Subcutaneous abdominal adipose tissue (tissue), 5 donors: ENCODE measurements at regions not wholly inside any gene's neighbourhood (a gene's known extent, or its start where the extent isn't known, plus 50 kb on each side); places are given as distances from the start of the nearest gene placed in this dataset.

Experiments
- H3K27ac ChIP-seq: one replicate; pipeline ENCODE4 v1.7.0; 2013; ENCODE audit warnings: low read depth, mild to moderate bottlenecking, inconsistent platforms, low read length, moderate library complexity
- H3K27me3 ChIP-seq, 5 donors: one replicate each; pipeline ENCODE4 v1.7.0; 2013; ENCODE audit warnings: low read length in 5 of 5, inconsistent platforms in 1 of 5; ENCODE audit not compliant: control insufficient read depth in 5 of 5, insufficient read depth in 4 of 5
- H3K36me3 ChIP-seq, 5 donors: one replicate each; pipeline ENCODE4 v1.7.0; 2013; ENCODE audit warnings: low read length in 5 of 5; ENCODE audit not compliant: control insufficient read depth in 5 of 5, insufficient read depth in 5 of 5
- H3K4me1 ChIP-seq, 5 donors: one replicate each; pipeline ENCODE4 v1.7.0; 2013; ENCODE audit warnings: low read length in 5 of 5, mild to moderate bottlenecking in 3 of 5, moderate library complexity in 1 of 5; ENCODE audit not compliant: control insufficient read depth in 5 of 5, insufficient read depth in 5 of 5
- H3K4me3 ChIP-seq, 5 donors: one replicate each; pipeline ENCODE4 v1.7.0; 2013; ENCODE audit warnings: low read length in 5 of 5, low read depth in 1 of 5
- H3K9ac ChIP-seq, 5 donors: one replicate each; pipeline ENCODE4 v1.7.0; 2013; ENCODE audit warnings: low read length in 5 of 5, mild to moderate bottlenecking in 4 of 5, moderate library complexity in 3 of 5
- H3K9me3 ChIP-seq, 5 donors: one replicate each; pipeline ENCODE4 v1.7.0; 2013; ENCODE audit warnings: low read length in 5 of 5; ENCODE audit not compliant: control insufficient read depth in 5 of 5
- donor health status: healthy.
- donor health status: healthy.
- donor health status: healthy.
- donor health status: healthy.
- donor health status: healthy.

DNA sequence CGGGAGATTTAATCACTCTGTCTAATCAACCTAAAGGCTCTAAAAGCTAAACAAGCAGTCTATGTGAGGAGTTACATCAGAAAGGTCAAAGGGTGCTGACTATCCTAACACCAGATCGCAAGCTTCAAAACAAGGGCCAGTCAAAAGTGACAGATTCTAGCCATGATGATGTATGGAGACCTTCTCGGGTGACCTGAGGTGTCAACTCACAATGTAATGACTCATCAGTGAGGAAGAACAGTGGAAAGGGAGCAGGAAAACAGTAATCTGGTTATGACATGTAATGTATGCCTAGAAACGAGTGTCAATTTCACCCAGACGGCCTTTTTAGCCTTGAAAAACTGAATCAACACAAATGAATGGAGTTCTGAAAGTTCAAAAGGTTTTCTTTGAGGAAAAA, 375.3 kb downstream of the IDS start:
- no peaks in the 10 kb centered on the region for H3K9me3 ChIP-seq
- H3K4me1 ChIP-seq, result no peaks in the 10 kb centered on the region
- no peaks in the 10 kb centered on the region for H3K36me3 ChIP-seq
- H3K27ac ChIP-seq, result no peak overlapping the region
- H3K27me3 ChIP-seq, result no peaks in the 10 kb centered on the region
- no peak overlapping the region for H3K9ac ChIP-seq
- no peak overlapping the region for H3K4me3 ChIP-seq

DNA sequence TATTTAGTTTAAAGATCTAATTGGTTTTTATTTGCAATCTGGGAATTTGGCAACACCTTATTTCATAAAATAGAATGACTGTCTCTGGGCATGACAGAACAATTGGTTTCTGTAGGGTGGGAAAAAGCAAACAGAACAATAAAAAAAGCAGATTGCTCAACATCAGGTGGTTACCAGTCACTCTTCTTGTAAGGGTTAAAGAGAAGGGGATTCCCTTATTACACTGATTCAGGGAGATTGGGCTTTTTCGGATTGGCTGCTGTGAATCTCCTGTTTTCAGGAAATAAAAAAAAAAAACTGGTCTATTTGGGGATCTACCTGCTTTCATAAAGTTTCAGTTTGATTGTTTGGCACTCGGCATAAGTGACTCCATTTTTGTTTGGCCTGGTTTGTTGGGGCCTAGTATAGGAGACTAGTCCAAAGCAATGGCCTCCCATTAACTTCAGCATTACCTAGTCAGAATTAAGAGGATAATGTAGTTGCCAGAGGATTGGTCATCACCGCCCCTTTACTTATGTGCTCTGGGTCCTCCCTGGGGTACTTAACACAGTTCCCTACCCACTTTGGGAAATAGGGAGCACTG, 380.5 kb downstream of the IDS start:
- no peaks in the 10 kb centered on the region for H3K9me3 ChIP-seq
- H3K27ac ChIP-seq, result no peak overlapping the region
- H3K9ac ChIP-seq, result no peak overlapping the region
- no peaks in the 10 kb centered on the region for H3K4me1 ChIP-seq
- H3K27me3 ChIP-seq, result peaks cover 0 to 8% (median 0%) of the 10 kb centered on the region in 5 donors
- H3K4me3 ChIP-seq, result no peak overlapping the region
- H3K36me3 ChIP-seq, result no peaks in the 10 kb centered on the region

DNA sequence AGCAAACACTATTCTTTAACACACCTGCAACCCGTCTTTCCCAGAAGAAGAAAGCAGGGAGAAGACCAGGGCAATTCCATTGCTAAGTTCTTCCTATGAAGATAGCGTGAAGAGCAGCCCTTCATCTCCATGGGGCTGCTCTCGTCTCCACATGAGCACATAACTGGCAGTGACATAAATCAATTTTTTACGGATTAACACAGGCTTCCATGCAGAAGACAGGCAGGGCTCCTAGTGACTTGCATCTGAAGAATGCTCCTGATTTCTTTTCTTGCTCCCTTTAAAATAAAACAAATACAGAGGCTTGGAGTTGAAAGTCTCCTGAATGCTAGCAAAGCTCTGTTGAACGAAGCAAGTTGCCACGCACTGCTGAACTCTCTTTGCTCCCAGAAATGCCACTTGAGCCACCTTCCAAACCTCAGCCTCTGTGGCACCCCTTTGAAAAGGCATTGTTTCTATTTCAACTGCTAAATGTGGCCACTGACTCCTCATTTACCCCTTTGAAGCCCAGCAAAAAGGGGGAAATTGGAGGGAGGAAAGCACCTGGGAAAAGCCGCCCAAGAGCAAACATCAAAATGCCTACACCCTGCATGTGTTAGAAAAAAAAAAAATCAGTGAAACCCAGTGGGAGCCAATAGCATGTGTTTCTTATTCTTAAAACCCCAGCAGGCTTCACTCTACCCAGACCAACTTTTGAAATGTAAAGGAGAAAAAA, 383.7 kb downstream of the IDS start:
- H3K4me3 ChIP-seq, result no peak overlapping the region
- peaks cover 0 to 8% (median 0%) of the 10 kb centered on the region in 5 donors for H3K27me3 ChIP-seq
- H3K9ac ChIP-seq, result no peak overlapping the region
- H3K27ac ChIP-seq, result no peak overlapping the region
- no peaks in the 10 kb centered on the region for H3K36me3 ChIP-seq
- no peaks in the 10 kb centered on the region for H3K4me1 ChIP-seq
- H3K9me3 ChIP-seq, result no peaks in the 10 kb centered on the region

DNA sequence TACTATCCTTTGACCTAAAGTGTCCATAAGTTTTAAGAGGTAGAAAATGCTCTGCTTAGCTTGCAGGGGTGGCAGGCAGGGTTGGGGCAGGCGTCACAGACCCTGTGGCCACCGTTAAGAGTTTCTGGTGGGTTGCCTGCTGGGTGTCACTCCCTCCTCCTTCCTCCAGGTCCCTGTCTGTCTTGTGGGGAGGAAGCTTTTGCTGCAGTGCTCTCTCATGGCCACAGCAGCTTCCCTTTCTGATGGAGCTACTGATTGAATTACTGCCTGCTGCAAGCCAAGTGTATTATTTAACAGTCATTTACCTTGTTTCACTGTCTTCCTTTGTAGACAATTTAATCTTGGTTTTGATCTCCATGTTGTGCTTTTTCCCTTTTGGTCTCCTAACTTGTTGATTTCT, 384.6 kb downstream of the IDS start:
- Histone ChIP-seq H3K36me3 (no peaks in the 10 kb centered on the region), H3K27me3 (peaks cover 0 to 8% (median 0%) of the 10 kb centered on the region in 5 donors), H3K9ac (no peak overlapping the region), H3K27ac (no peak overlapping the region), H3K4me3 (no peak overlapping the region), H3K4me1 (no peaks in the 10 kb centered on the region), H3K9me3 (no peaks in the 10 kb centered on the region)

DNA sequence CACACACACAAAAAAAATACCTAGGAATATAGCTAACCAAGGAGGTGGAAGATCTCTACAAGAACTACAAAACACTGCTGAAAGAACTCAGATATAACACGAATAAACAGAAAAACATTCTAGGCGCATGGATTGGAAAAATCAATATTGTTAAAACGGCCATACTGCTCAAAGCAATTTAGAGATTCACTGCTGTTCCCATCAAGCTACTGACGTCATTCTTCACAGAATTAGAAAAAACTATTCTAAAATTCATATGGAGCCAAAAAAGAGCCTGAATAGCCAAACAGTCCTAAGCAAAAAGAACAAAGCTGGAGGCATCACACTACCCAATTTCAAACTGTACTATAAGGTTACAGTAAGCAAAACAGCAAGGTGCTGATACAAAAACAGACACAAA, 390.2 kb downstream of the IDS start:
- Histone ChIP-seq H3K4me1 (no peaks in the 10 kb centered on the region), H3K4me3 (no peak overlapping the region), H3K9me3 (peaks cover 0 to 4% (median under 1%) of the 10 kb centered on the region in 5 donors), H3K36me3 (no peaks in the 10 kb centered on the region), H3K9ac (no peak overlapping the region), H3K27ac (no peak overlapping the region), H3K27me3 (no peaks in the 10 kb centered on the region)

DNA sequence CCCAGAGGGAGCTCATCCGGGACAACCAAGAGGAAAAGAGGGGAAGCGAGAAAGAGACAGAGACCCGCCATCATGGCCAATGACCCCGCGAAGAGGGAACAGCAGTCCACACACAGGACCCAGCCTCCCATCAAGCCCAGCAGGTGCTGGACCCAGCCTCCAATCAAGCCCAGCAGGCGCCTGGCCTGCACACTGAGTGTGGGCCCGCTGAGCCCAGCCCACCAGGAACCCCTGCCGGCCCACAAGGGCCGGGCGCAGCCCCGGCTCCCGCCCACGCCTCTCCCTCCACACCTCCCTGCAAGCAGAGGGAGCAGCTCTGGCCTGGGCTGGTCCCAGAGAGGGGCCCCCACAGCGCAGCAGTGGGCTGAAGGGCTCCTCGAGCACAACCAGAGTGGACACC, 391.1 kb downstream of the IDS start:
- Histone ChIP-seq H3K9me3 (peaks cover 0 to 7% (median 4%) of the 10 kb centered on the region in 5 donors), H3K4me3 (no peak overlapping the region), H3K27me3 (no peaks in the 10 kb centered on the region), H3K36me3 (no peaks in the 10 kb centered on the region), H3K4me1 (no peaks in the 10 kb centered on the region), H3K9ac (no peak overlapping the region), H3K27ac (no peak overlapping the region)

DNA sequence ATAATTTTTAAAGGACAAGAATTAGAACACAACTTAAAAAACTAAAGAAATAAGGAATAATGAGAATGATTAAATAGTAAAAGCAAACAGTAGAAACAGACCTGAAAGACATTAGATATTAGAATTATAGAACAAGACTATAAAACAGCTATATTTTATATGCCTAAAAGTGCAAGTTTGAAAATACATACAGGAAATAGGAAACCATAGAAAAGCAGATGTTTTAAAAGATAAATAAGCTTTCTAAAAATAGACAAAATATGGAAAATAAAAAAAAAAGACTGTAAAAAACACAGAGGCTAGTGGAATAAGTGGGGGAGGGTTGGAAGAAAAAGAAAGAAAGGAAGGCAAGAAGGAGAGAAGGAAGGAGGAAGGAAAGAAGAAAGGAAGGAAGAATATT, 407.3 kb downstream of the IDS start:
- Histone ChIP-seq H3K27ac (no peak overlapping the region), H3K27me3 (no peaks in the 10 kb centered on the region), H3K9ac (no peak overlapping the region), H3K4me3 (no peak overlapping the region), H3K4me1 (no peaks in the 10 kb centered on the region), H3K9me3 (peaks cover 0 to 3% (median 0%) of the 10 kb centered on the region in 5 donors), H3K36me3 (no peaks in the 10 kb centered on the region)

DNA sequence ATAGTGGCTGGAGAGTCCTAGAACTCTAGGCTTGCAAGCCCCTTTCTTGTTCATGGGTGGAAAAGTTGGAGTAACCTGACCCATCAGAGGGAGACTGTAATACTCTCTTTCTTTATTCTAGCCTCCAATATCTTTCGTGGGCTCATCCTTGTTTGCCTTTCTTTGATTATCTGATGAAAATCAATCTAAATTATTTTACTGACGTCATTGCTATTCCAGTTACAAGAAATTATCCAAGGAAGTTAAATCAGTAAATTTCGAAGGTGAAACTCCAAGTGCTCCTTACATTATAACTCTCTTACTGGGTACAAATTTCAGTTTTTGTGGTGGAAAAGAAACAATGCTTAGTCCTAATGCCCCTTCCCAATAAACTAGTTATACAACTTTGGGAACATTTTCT, 412.9 kb downstream of the IDS start:
- no peaks in the 10 kb centered on the region for H3K27me3 ChIP-seq

DNA sequence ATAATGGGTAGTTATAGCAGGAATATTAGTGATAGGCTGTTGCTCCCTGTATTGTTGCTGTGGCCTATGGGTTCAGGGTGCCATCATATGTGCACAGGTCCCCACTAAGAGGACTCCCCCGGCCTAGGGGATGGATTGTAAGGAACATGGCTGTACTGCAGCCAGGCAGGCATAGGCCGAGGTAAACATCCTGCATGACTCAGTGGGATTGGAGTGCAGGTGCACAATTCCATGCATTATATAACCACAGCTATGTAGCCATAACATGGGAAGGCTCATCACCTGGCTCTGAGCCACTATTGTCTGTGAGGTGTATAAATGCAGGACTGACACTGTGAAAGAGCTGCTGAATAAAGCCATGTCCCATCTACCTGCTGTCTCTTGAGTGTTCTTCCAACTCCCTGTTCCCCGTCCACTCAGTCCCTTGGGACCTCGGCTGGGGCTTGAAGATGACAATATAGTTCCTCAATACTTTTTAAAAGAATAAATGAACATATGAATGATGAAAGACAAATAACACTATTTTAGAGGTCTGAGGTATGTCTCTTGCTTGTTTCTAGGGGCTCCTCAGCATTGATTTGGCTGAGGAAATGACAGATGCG, 425.2 kb downstream of the IDS start:
- no peak overlapping the region for H3K27ac ChIP-seq
- peaks cover 0 to 2% (median 0%) of the 10 kb centered on the region in 5 donors for H3K9me3 ChIP-seq
- H3K9ac ChIP-seq, result no peak overlapping the region
- no peak overlapping the region for H3K4me3 ChIP-seq
- H3K4me1 ChIP-seq, result peaks cover 0 to 7% (median 5%) of the 10 kb centered on the region in 5 donors
- no peaks in the 10 kb centered on the region for H3K36me3 ChIP-seq
- H3K27me3 ChIP-seq, result peaks cover 0 to 5% (median 2%) of the 10 kb centered on the region in 5 donors

More for the DNA sequence above, 412.9 kb downstream of the IDS start:
- no peak overlapping the region for H3K9ac ChIP-seq
- H3K9me3 ChIP-seq, result peaks cover 0 to 2% (median 0%) of the 10 kb centered on the region in 5 donors
- H3K4me3 ChIP-seq, result no peak overlapping the region
- H3K4me1 ChIP-seq, result no peaks in the 10 kb centered on the region
- no peaks in the 10 kb centered on the region for H3K36me3 ChIP-seq
- H3K27ac ChIP-seq, result no peak overlapping the region

DNA sequence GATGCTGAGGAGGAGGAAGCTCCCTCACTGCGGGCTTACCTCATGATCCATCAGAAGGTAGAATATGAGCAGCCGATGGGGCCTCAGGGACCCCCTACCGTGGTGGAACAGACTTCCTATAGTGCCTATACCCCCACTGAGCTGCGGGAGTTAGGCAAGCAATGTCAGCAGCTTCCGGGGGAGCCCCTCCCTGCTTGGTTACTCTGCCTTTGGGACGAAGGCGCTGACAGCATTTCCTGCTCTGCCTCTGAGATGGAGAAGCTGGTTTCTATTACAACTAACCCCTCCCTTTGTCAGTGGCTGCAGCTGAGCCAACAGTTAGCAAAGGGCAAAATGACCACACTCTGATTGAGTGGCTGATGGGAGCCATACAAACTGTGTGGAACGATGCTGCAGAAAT, 430.7 kb downstream of the IDS start:
- no peaks in the 10 kb centered on the region for H3K36me3 ChIP-seq
- no peak overlapping the region for H3K9ac ChIP-seq

More for the DNA sequence above, 430.7 kb downstream of the IDS start:
- Histone ChIP-seq H3K4me1 (peaks cover 4 to 22% (median 16%) of the 10 kb centered on the region in 5 donors), H3K9me3 (no peaks in the 10 kb centered on the region), H3K27ac (no peak overlapping the region), H3K27me3 (no peaks in the 10 kb centered on the region), H3K4me3 (peak overlapping the region in 2 of 5 donors; percentile 12 to 17)
